Urothelium cell line (cell line): ENCODE measurements at regions not wholly inside any gene's neighbourhood (a gene's known extent, or its start where the extent isn't known, plus 50 kb on each side); places are given as distances from the start of the nearest gene placed in this dataset.
A peak's percentile ranks its signal among the peaks of the same experiment; 100 is the strongest.
"Not testable (repeated sequence)": the region's sequence is repeated elsewhere in the genome, so short reads cannot be mapped to it uniquely, and the experiment has no call there.

Source experiments
- DNase-seq: peaks from one replicate; pipeline ENCODE4 v3.0.0; 2011; ENCODE audit warnings: low spot score, mixed read lengths
- FAIRE-seq: peaks from 2 replicates; lab custom pipeline; 2011; peaks lifted over from hg19 to GRCh38; lab: Jason Lieb, UNC

- DNase-seq = no peak
- FAIRE-seq = peak; percentile 37
These were observed 213.7 kb upstream of the P2RY1 start for GRCh38 chr3:152621006-152621868.

- no peak for DNase-seq
- no peak for FAIRE-seq
These were observed 212.7 kb upstream of the P2RY1 start for GRCh38 chr3:152621967-152622810.

GRCh38 chr3:152622811-152623167 is 212.1 kb upstream of the P2RY1 start:
- no peak for FAIRE-seq
- DNase-seq = no peak

DNA sequence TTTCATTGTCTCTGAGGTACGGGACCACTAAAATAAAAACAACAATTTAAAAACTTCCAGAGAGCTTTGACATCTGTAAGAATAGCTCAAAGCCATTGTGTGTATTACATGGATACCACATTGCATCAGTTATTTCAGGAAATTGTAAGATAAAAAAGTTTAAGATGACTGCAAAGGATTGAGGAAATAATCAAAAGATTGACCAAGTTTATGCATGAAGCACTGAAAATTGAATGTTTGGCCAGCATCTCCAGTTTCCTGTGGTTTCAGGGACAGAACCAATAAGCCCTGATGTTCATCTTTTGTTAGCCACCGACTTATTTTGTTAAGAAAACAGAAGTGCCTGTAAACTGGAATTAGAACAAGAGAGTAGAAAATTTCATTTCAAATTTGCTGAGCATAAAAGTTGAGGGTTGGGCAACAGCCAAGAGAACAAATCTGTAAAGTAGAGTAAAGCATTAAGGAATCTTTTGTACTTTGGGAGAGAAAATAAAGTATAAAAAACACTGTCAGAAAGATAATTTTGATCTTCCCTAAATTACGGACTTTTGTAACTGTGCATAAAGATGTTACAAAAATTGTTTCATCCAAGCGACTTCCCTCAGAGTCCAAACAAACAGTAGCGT is 211.5 kb upstream of the P2RY1 start:
- DNase-seq = no peak
- FAIRE-seq = no peak

DNA sequence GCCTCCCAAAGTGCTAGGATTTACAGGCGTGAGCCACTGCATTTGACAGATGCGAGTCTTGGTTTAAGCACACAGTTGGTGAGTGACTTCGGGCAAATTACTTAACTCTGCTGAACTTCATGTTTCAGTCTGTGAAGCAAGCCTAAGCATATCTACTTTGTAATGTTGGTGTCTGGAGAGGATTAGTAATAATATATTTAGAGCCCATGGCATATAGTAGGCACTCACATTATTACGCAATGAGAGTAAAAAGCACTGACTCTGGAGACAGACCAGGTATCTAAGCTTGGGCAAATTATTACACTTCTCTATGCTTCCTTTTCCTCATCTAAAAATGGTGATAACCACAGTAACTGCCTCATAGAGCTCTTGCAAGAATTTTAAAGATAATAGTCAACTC is 208.7 kb upstream of the P2RY1 start:
- DNase-seq (no peak), FAIRE-seq (no peak)

DNA sequence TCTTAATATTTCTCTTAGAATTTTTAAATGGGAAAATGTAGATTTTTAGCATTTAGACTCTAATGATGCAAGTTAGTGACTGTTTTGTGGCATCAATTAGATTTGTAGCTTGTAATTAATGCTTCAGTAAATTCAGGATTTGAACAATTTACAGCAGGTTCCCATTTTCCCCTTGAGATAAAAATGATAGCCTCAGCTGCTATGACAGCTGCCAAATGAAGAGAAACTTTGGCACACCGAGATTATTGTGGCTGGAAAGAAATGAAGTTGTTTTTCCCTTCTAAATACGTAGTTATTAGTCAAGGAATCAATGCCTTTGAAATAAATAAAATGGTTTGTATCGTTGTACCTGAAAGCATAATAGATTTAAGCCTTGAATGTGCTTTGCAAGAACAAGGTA is 206.4 kb upstream of the P2RY1 start:
- no peak for FAIRE-seq
- no peak for DNase-seq

DNA sequence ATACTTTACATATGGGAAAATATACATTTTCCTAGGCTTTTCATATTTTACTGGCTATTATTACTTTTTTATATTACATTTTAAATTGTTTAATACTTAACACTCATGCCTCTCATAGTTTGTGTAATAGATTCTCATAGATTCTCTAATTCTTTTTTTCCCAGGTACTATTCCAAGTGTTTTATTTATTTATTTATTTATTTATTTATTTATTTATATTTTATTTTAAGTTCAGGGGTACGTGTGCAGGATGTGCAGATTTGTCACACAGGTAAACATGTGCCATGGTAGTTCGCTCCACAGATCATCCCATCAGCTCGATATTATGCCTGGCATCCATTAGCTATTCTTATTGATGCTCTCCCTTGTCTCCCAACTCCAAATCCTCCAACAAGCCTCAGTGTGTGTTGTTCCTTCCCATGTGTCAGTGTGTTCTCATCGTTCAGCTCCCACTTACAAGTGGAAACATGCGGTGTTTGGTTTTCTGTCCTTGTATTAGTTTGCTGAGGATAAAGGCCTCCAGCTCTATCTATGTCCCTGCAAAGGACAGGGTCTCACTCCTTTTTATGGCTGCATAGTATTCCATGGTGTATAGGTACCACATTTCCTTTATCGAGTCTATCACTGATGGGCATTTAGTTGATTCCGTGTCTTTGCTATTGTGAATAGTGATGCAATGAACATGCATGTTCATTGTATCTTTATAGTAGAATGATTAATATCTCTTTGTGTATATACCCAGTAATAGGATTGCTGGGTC is 205.4 kb upstream of the P2RY1 start:
- no peak for FAIRE-seq

DNA sequence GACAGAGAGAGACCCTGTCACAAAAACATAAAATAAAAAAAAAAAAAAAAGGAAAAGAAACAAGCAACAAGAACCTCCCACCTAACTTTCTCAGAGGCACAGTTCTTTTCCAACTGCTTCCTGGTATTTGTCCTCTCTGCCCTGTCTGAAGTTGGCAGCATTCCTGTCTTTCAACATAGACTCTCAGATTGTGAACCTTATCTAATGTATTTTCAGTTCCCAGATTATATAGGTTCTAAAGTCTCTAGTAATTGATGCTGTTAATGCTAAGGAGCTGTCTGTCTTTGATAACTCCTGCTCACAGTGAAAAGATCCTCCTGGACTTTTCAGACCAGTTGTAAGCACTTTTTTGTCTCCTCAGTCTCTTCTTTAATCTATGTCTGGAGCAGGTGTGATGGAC is 199.5 kb upstream of the P2RY1 start:
- FAIRE-seq (no peak), DNase-seq (no peak)

More for the DNA sequence above, 205.4 kb upstream of the P2RY1 start:
- no peak for DNase-seq

GRCh38 chr3:152636651-152637050 is 198.3 kb upstream of the P2RY1 start:
- FAIRE-seq = no peak

GRCh38 chr3:152638214-152638613 is 196.7 kb upstream of the P2RY1 start:
- FAIRE-seq (no peak), DNase-seq (no peak)

More at GRCh38 chr3:152636651-152637050, 198.3 kb upstream of the P2RY1 start:
- DNase-seq = no peak

DNA sequence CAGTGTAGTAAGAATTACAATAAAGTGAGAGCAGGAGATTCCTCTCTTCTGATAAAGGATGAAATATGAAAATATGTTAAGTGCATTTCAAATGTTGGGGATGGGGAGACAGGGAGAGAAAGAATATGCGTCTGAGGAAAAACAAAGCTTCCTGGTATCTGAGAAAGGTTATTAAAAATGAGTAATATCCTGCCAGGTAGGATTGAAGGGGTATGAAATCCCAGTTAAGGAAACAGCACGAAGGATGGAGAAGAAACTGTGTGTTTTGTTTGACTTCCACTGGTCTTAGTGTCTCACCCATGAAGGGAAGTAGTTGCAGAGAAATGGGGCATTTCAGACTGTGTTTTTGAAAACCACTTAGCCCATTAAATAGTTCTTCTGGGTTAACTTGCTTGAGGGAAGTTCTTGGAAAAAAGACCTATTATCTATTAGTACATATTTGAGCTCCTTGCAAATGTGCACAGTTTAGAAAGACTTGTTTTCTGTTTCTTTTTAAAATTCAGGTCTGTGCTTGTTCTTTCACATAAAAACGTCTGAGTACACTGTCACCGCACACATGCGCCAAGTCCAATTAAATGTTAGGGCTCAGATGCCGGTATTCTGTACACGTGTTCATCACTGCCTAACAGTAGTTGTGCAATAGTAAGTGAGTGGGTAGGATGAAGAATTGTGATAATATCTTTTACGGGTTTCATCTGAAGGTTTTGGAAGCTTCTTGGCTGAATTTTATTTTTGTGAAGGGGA is 196.1 kb upstream of the P2RY1 start:
- no peak for FAIRE-seq

DNA sequence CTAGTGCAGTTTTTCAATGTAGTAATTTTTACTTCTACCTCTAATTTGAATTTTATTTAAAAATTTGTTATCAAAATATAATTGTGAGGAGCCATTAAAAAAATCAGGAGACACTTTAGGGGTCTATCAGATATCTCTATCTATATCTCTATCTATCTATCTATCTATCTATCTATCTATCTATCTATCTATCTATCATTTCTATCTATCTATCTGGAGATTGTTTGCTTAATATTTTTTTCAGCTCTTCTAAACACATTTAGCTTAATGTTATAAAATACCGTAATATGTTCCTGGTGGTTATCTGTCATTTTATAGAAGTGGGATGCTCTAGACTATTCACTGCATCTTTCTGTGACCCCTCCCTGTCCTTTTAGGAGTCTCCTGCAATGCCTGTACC is 193.7 kb upstream of the P2RY1 start:
- DNase-seq = no peak
- FAIRE-seq = no peak

More for the DNA sequence above, 196.1 kb upstream of the P2RY1 start:
- DNase-seq = no peak

DNA sequence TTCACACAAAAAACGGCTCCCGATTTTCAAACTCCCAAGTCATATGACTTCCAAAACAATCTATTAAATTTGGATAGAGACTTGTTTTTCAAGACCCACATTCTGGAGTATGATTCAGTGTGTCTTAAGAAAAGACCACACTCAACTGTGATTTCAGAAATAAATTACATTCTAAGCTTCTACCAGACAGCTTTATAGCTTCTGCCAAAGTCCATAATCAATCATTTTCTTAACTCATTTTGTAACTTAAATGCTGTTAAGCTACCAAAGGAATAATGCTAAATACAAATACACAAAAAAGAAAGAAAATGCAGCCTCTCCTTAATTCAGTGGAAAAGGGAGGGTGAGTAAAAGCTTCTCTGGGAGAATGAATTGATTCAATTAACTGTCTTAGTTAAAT is 192.3 kb upstream of the P2RY1 start:
- FAIRE-seq = no peak
- DNase-seq = no peak

DNA sequence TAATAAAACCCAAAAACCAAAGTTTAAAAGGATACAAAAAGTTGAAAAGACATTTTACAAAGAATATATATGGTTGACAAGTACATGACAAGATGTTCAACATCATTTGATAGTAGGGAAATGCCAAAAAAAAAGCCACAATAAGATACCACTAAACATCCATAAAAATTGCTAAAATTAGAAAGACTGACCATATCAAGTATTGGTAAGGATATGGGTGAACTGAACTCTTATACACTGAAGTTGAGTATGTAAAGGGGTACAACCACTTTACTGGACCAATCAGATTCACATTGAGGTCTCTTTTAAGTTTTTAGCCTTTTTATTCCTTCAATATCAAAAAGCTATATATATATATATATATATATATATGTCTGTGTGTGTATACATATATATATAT is 190.5 kb upstream of the P2RY1 start:
- DNase-seq = no peak
- no peak for FAIRE-seq

- no peak for FAIRE-seq
- DNase-seq = no peak
These were observed 188.9 kb upstream of the P2RY1 start for GRCh38 chr3:152646004-152646403.

GRCh38 chr3:152650177-152650576 is 184.8 kb upstream of the P2RY1 start:
- FAIRE-seq (no peak), DNase-seq (peak; percentile 4)

GRCh38 chr3:152650923-152651322 is 184.0 kb upstream of the P2RY1 start:
- not testable (repeated sequence) for DNase-seq, FAIRE-seq

- no peak for DNase-seq
- no peak for FAIRE-seq
These were observed 178.5 kb upstream of the P2RY1 start for GRCh38 chr3:152656214-152656971.

GRCh38 chr3:152656972-152657355 is 178.0 kb upstream of the P2RY1 start:
- no peak for DNase-seq
- FAIRE-seq = no peak
